GM12892 (cell line): ENCODE measurements at regions not wholly inside any gene's neighbourhood (a gene's known extent, or its start where the extent isn't known, plus 50 kb on each side); places are given as distances from the start of the nearest gene placed in this dataset.

Experiments used
- DNase-seq: peaks from one replicate; pipeline ENCODE4 v3.0.0; 2011; ENCODE audit not compliant: insufficient read length
- FAIRE-seq: peaks from 2 replicates; lab custom pipeline; 2011; peaks lifted over from hg19 to GRCh38; lab: Jason Lieb, UNC
- POLR2A ChIP-seq: IDR thresholded peaks from 2 replicates; pipeline ENCODE4 v1.6.1; 2011; ENCODE audit warnings: low read depth, low read length, control low read depth
- POLR2AphosphoS5 ChIP-seq: IDR thresholded peaks from 2 replicates; pipeline ENCODE4 v1.6.1; 2011; ENCODE audit warnings: low read depth, low read length, control low read depth
- TAF1 ChIP-seq: IDR thresholded peaks from 2 replicates; pipeline ENCODE4 v1.6.1; 2011; ENCODE audit warnings: low read depth, mild to moderate bottlenecking, control low read depth, low read length, borderline replicate concordance

DNA sequence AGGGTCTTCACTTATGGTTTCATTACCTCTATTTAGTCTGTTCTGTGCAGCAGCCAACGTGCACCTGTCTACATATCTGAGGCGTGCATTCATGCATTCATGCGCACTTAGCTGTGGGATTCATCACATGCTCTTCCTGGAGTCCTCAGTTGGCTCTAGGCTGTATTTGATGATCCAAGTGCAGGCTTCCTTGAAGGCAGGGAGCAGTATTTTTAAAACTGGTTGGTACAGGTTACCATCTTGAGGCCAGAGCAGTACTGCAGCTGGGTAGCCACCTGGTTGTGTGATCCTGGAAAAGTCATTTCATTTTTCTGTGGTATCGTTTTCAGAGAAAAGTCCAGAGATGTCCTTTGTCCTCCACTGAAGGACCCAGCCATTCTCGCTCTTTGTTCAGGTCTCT, 109.8 kb downstream of the EN1 start:
- FAIRE-seq, result no peak
- TF ChIP-seq POLR2AphosphoS5, result no peak
- TF ChIP-seq POLR2A, result no peak
- no peak for DNase-seq

DNA sequence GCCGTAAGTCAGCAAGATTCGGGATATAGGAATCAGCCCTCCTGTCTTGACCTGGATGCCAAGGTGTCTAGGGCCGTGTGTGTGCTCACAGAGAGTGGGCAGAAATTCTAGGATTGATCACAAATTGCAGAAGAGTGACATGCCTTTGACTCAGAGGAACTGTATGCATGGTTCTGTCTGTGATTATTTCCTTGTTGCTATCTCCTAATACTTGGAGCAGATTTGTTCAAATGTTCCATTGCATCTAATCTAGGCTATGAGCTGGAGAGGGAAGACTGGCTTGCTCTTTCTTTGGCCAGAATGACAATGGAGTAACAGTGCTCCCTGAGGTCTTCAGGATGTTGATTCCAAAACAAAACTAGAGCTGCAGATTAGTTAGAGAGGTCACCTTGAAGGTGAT, 115.0 kb downstream of the EN1 start:
- FAIRE-seq, result no peak
- TF ChIP-seq TAF1 (no peak), POLR2AphosphoS5 (no peak), POLR2A (no peak)

GRCh38 chr2:118731413-118731812, 116.0 kb downstream of the EN1 start:
- TF ChIP-seq TAF1 (no peak), POLR2AphosphoS5 (no peak), POLR2A (no peak)
- no peak for DNase-seq
- FAIRE-seq, result no peak

More for the DNA sequence above, 115.0 kb downstream of the EN1 start:
- no peak for DNase-seq

DNA sequence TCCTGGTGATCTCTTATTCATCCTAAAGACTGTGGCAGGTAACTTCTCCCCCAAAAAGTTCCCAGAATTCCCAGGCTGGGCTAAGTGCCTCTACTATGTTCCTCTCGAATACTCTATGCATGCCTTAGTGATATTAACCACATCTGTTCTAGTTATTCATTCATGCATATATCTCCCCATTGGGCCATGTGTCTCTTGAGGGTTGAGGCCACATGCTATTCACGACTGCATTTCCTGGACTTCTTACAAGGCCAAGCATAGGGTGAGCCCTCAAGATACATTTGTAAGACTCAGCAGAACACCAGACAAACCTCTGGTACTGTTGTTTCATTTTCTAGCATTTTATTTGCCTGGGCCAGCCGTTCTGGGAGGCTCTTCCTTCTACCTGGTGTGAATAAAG, 117.0 kb downstream of the EN1 start:
- DNase-seq (no peak), FAIRE-seq (no peak)
- TF ChIP-seq TAF1 (no peak), POLR2A (no peak), POLR2AphosphoS5 (no peak)

DNA sequence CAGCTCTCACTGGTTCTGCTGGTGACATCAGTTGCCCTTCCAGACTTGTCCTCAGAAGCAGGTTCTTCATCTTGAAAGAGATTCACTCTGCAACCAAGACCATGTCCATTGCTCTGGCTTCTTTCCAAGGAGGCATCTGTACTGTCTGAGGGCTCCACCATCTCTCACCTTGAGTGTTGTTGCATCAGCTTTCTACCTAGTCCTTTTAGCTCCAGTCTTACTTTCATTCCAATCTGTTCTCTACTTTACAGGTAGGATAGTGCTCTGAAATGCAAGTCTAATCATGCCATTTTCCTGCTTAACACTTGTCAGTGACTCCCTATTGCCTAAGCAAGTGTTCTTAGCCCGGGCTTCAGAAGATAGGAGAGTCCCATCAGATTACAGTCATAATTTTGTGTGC, 117.7 kb downstream of the EN1 start:
- TF ChIP-seq POLR2A, result no peak
- TF ChIP-seq POLR2AphosphoS5, result no peak
- TF ChIP-seq TAF1, result no peak
- FAIRE-seq (no peak), DNase-seq (no peak)

DNA sequence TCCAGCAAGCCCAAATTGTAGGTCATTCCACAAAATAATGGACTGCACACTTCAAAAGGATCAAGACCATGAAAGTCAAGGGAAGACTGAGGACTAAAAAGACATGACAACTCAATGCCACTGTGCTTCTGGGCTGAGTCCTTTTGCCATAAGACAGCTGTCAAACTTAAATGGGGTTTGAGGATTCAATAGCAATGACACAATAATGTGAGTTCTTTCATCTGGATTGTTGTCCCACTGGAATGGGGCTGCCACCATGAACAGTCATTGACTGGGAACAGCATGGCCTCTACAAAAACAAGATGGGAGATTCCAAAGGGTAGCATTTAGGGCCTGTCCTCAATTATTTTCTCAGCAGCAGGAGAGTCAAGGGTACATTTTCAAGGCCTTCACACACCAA, 118.5 kb downstream of the EN1 start:
- DNase-seq, result no peak
- TF ChIP-seq POLR2AphosphoS5, result no peak
- FAIRE-seq, result no peak

GRCh38 chr2:118726821-118727220, 120.6 kb downstream of the EN1 start:
- FAIRE-seq, result no peak
- no peak for TF ChIP-seq TAF1
- TF ChIP-seq POLR2A, result no peak
- no peak for TF ChIP-seq POLR2AphosphoS5
- DNase-seq, result no peak

DNA sequence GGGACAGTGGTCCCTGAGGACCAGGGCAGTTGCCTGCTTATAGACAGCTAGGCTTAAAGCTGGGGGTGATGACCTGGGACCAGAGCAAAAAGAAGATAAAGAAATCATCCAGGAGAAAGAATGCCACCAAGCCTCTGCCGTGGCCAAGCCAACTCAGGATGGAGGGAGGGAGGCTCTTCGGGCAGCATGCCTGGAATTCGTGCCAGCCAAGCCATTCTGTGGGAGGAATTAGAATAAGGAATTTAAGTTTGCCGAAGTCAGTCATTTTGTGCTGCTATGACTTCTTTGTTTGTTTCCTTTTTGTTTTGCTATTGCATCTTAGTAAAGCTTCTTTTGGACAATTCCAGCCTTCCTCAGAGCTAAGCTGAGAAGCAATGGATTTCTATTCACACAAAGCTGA, 124.1 kb downstream of the EN1 start:
- no peak for DNase-seq
- TF ChIP-seq POLR2A (no peak), POLR2AphosphoS5 (no peak), TAF1 (no peak)
- no peak for FAIRE-seq

GRCh38 chr2:118722976-118723375, 124.5 kb downstream of the EN1 start:
- DNase-seq (no peak), FAIRE-seq (no peak)
- TF ChIP-seq POLR2AphosphoS5 (no peak), TAF1 (no peak), POLR2A (no peak)

- no peak for DNase-seq
- FAIRE-seq, result no peak
- TF ChIP-seq POLR2AphosphoS5 (no peak), POLR2A (no peak), TAF1 (no peak)
These were observed 125.5 kb downstream of the EN1 start for GRCh38 chr2:118721817-118722551.

DNA sequence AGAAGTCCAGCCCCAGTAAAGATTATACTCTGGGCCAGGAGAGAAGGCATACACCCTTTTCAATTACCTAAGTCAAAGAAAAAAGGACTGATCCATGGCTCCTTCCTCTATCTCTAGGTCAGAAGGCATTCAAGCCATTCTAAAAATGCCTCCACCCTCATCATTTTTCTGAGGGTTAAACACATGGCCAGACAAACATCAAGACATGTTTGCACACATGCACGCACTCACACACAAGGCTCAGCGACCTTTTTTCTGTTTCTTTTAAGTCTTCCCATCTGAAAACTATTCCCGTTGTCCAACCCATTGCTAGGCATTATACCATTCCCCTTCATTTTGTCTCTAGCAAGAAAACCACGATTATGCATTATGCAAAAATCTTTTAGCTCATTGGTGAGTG, 126.6 kb downstream of the EN1 start:
- TF ChIP-seq POLR2AphosphoS5, result no peak
- no peak for TF ChIP-seq POLR2A
- no peak for TF ChIP-seq TAF1
- no peak for FAIRE-seq
- no peak for DNase-seq

DNA sequence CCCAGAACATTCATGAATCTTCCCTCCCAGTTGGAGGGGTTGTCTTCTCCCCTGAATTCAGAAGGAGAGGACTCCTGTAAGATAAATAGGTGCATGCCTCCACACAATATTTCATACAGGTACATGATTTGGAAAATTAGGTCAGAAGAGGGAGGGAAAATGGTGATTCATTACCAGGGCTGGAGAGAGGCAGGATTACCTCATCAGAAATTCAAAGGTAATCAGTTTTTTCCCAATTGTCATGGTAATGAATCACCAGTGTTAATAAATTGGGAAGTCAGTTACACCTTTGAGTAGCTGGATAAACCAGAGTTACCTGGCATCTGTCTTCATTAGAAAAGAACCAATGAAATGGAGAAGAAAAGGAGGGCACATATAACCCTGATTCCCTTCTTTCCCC, 128.5 kb downstream of the EN1 start:
- FAIRE-seq, result no peak
- TF ChIP-seq TAF1 (no peak), POLR2A (no peak), POLR2AphosphoS5 (no peak)
- DNase-seq, result no peak

GRCh38 chr2:118716102-118716501, 131.3 kb downstream of the EN1 start:
- TF ChIP-seq POLR2A (no peak), TAF1 (no peak), POLR2AphosphoS5 (no peak)
- FAIRE-seq (no peak), DNase-seq (no peak)
